IPS DF 4.7 (cell line): ENCODE measurements at regions not wholly inside any gene's neighbourhood (a gene's known extent, or its start where the extent isn't known, plus 50 kb on each side); places are given as distances from the start of the nearest gene placed in this dataset.

Experiments
- DNase-seq: peaks from one replicate; pipeline ENCODE4 v3.0.0-alpha.2; 2013; ENCODE audit warnings: low spot score; ENCODE audit errors: extremely low read depth

DNA sequence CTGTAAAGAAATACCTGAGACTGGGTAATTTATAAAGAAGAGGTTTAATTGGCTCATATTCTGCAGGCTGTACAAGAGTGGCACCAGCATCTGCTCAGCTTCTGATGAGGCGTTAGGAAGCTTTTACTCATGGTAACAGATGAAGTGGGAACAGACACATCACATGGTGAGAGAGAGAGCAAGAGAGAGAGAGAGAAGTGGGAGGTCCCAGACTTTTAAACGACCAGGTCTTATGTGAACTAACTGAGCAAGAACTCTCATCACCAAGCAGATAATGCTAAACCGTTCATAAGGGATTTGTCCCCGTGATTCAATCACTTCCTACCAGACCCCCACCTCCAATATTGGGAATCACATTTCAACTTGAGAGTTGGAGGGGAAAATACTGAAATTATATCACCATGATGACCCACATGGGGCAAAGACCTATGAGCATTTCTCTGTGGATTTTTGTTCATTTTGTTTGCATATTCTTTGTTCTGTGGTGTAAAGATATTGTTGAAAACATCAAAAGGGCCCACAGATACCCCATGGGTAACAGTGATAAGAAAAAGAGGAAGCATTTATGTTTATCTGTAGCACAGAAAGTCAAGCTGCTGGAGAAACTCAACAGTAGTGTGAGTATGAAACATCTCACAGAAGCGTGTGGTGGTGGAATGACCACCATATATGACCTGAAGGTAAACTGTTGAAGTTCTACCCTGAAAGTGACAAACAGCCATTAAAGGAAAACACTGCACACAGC, 135.2 kb upstream of the PDE3A start:
- DNase-seq: no peak

GRCh38 chr12:20234474-20234873, 133.9 kb upstream of the PDE3A start:
- DNase-seq: no peak

DNA sequence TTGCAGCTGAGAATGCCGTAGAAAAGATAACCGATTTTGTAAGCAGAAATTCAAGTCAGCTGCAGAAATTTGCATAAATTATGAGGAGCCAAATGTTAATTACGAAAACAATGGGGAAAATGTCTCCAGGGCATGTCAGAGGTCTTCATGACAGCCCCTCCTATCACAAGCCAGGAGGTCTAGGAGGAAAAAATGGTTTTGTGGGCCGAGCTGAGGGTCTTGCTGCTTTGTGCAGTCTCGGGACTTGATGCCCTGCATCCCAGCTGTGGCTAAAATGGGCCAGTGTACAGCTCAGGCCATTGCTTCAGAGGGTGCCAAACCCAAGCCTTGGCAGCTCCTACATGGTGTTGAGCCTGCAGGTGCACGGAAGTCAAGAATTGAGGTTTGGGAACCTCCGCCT, 131.2 kb upstream of the PDE3A start:
- DNase-seq: no peak

DNA sequence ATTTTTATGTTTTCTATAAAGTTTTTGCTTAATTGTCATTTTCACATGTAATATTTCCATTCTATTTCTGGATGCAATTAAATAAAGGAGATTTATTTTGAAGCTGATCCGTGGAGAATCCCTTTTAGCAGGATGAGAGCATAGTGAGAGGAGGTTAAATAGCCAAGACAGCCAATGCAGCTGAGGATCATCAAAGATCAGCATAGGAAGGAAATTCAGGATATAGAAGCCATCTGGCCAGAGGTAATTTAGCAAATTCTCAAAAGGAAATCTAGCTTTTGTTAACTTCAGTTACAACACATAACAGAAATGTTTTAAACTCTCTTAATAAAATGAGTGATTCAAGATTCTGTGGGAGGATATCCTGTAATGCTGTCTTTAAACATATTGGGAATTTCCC, 122.8 kb upstream of the PDE3A start:
- no peak for DNase-seq

DNA sequence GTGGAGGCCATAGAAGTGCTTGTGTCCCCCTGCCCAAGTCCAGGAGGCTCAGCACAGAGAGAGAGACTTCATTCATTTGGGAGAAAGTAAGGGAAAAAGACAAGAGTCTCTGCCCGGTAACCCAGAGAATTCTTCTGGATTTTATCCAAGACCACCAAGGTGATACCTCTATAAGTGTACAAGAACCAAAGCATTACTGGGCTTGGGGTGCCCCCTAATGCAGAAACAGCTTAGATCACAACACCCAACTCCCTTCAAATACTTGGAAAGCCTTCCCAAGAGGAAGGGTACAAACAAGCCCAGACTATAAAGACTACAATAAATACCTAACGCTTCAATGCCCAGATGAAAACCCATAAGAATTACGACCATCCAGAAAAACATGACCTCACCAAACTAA, 119.7 kb upstream of the PDE3A start:
- no peak for DNase-seq

GRCh38 chr12:20250761-20251160, 117.6 kb upstream of the PDE3A start:
- DNase-seq: no peak

DNA sequence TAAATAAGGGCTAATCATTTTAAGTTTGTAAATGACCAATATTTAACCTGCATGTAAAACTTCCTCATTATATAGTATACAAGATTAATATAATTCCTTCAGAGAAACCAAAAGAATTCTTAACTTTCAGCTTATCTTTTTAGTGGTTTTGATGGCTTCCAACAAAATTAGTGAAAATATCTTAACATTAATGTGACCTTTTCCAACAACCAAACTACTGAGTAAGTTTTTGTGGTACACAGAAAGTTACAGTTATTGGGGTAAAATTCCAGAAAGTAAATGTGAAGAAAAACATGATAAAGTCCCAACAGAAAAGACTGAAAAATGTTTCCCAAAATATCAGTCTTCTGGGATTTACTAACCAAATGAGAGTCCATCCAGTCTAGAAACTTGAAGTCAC, 111.0 kb upstream of the PDE3A start:
- no peak for DNase-seq

GRCh38 chr12:20259786-20260185, 108.6 kb upstream of the PDE3A start:
- DNase-seq: no peak

GRCh38 chr12:20260851-20261250, 107.5 kb upstream of the PDE3A start:
- DNase-seq: no peak

DNA sequence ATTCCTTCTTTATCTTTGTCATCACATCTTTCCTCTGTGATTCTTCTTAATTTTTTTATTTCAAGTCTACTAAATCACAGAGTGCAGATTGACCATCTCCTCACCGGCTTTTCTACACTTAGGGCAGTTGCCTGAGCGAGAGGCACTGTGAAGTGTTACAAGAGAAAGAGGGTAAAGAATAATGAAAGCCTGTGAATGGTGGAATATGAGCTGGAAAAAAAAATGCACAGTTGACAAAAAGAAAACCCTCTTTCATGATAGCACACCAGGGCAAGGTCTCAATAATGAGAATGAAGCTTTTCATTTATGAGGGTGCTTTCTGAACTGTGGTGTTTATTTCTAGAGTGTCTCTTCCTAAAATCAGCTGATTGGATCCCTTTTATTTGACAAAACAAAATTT, 106.2 kb upstream of the PDE3A start:
- no peak for DNase-seq

GRCh38 chr12:20264026-20264425, 104.3 kb upstream of the PDE3A start:
- no peak for DNase-seq

GRCh38 chr12:20264608-20265114, 103.7 kb upstream of the PDE3A start:
- DNase-seq: peak; percentile 76

GRCh38 chr12:20268121-20268732, 100.1 kb upstream of the PDE3A start:
- DNase-seq: no peak

- DNase-seq: no peak
These were observed 99.6 kb upstream of the PDE3A start for GRCh38 chr12:20268771-20269170.

DNA sequence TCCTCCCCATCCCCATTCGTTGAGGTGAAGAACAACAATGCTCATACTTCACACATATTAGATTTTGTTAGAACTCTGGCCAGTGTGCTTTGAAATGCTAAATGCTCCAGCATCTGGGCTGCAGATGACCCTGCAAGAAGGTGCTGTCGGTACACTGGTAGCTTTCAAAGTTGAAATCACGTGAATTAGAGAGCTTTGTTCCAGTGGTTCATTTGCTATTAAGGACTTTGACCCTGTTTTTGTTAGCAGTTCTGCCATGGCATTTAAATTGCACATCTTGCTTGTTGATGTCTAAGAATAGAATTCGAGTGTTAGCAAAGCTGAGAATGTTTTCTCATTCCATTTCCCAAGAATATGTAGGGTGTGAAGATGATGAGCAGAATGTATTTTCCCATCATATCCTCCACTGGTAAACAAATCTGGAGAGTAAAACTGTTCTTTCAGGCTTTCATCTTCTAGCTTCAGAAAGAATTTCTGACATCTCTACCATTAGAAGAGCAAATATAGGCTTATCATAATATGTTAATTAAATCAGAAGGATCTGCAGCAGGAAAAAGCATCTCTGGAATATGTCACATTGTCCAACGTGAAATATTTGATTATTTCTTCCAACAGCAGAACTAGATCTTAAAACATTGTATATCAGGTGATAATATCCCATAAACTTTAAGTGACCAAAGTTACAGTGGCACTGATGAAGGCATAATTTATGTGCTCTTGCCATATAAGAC, 98.8 kb upstream of the PDE3A start:
- DNase-seq: no peak

DNA sequence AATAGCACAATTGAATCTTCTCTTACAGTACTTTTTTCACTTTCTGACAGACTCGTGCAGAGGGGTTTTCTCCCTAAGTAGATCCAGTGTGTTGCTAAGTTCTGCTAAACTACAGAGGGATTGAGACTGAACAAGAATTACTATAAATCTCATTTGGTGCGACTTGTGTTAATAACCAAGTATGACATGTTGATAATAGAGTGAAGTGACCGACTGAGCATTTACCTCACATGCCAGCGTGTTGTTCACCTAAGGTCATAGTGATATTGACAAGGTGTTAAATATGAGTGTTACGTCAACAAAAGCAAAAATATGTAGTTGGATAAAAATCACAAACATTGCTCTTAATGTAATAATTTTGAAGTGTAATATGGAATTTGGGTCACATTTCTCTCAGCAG, 97.8 kb upstream of the PDE3A start:
- no peak for DNase-seq

DNA sequence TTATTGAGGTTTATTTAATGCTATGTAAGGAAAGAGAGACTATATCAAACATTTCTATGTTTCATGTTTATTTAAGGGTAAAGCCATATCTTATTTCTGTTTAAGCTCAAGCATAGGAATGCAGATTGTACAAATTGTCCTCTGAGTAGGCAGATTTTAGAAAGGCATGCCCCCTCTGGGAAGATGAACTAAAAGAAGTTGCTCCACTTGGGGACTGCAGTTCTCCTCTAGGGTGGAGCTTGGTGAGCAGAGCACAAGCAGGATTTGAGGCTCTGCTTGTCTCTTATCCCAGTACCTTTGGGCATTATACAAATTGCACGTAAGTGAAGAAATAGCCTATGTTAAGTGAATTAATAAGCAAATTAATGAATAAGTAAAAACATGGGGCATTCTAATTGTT, 96.2 kb upstream of the PDE3A start:
- DNase-seq: no peak

DNA sequence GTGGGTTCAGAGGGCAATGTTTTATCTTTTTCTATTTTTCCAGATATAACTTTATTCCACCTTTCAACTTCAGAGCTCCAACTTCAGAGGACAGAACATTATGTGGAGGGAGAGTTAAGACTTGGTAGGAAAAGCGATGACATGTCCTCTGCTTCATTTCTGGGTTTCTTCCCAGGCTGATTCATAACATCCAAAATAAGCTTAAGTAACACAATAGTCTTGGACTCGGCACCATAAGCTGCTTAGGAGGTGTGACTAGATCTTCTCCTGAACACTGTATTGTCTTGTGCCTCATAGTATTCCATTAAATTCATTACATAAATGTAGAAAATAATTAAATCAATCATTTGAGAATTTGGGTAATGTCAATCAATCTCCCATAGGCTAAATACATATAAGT, 95.5 kb upstream of the PDE3A start:
- DNase-seq: no peak

- DNase-seq: no peak
These were observed 94.3 kb upstream of the PDE3A start for GRCh38 chr12:20274008-20274407.

DNA sequence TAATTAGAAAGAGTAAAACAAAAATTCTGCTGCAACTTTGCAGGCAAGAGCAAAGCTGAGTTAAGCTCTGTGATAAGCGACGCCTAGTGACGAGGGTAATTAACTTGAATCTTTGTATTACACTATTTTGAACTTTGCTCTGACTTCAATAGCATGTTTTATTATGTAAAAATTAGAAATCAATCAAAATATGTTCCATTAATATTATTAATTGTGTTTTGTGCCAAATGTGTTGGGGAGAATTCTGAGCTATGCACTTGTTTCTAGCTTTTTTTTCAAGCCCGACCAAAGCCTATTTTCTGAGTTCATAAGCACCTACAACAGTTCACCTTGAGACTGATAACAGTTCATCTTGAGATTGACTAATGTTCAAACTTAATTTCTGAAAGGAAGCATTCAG, 90.1 kb upstream of the PDE3A start:
- DNase-seq: no peak

DNA sequence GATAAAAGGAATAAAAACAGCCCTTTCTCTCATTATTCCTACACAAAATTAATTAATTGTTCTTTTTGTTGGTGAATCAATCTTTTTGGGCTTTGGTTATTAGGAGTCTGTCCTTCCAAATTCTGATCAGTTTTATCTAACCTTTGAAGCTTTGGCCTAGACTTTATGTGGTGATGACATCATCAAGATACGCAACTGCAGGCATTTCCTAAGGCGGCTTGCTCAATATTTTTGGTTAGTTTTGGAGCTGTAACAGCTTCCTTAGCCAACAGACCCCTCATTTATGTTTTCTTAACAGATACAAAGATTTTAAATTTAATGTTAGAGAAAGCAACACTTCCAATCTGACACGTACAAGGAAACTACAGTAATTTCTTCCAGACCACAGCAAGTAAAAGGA, 87.8 kb upstream of the PDE3A start:
- DNase-seq: no peak

GRCh38 chr12:20282401-20282800, 85.9 kb upstream of the PDE3A start:
- no peak for DNase-seq

DNA sequence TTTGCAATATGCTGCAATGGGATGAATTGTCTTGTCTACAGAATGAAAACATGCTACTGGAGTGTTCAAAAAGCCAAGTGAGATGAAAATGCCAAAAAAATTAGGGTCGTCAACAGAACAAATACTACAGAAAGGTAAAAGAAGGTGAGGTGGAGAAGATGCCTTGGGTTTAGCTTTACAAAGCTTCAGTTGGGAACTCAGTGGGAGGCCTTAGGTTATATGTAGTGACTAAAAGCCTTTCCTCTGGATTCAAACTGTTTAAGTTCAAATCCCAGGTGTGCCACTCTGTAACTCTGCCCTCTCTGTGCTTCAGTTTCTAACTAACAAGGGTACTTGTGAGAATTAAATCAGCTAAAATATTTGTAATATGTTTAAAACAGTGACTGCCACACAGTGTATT, 84.9 kb upstream of the PDE3A start:
- DNase-seq: no peak
